GM19023 (cell line): ENCODE measurements at regions not wholly inside any gene's neighbourhood (a gene's known extent, or its start where the extent isn't known, plus 50 kb on each side); places are given as distances from the start of the nearest gene placed in this dataset.
"Not testable (repeated sequence)": the region's sequence is repeated elsewhere in the genome, so short reads cannot be mapped to it uniquely, and the experiment has no call there.

Experiments
- ATAC-seq: cut with Tn5 transposase; IDR thresholded peaks from one replicate; pipeline ENCODE4 v1.9.1; 2021; ENCODE audit warnings: mild to moderate bottlenecking, moderate library complexity; ENCODE audit not compliant: unreplicated experiment

DNA sequence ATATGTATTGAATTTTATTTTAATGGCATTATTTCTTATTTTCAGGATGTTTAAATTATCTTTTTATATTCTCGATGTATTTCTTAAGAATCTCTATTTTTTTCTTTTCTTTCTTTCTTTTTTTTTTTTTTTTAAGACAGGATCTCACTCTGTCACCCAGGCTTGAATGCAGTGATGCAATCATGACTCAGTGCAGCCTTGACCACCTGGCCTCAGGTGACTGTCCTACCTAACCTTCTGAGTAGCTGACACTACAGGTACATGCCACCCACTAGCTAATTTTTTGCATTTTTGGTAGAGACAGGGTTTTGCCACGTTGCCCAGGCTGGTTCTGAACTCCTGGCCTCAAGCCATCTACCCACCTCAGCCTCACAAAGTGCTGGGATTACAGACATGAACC, 143.8 kb upstream of the LAMA2 start:
- no peak for ATAC-seq

DNA sequence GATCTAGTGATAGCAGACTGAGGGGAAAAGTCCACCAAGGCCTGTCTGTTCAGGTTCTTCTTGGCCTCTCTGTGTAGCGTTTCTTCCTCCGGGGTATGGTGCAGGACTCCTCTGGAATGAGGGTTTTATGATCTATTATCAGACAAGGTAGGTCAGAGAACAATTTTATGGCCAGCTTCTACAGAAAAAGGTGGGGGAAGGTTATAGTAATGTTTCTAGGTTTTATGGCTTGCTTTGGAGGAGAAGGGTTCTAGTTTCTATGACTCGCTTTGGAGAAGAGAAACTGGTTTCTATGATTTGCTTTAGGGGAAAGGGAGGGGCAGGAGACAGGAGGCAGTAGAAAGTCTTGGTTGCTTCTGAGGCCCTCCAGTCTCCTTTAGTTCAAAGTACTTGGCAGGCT, 144.8 kb upstream of the LAMA2 start:
- peak; percentile 54 for ATAC-seq

DNA sequence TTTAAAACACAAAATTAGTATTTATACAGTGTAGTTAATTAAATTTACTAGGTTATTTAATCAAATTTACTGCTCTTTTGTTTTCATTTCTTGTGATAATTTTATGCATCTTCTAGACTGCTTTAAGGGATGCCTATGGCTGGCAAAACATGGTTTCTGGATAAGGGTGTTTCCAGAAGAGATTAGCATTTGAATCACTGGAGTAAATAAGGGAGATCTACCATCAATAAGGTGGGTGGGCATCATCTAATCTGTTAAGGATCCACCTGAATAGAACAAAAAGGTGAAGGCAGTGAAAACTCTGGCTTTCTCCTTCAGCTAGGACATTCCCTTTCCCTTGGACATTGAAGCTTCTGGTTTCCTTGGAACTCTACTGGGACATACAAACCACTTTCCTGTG, 146.2 kb upstream of the LAMA2 start:
- ATAC-seq, result no peak

DNA sequence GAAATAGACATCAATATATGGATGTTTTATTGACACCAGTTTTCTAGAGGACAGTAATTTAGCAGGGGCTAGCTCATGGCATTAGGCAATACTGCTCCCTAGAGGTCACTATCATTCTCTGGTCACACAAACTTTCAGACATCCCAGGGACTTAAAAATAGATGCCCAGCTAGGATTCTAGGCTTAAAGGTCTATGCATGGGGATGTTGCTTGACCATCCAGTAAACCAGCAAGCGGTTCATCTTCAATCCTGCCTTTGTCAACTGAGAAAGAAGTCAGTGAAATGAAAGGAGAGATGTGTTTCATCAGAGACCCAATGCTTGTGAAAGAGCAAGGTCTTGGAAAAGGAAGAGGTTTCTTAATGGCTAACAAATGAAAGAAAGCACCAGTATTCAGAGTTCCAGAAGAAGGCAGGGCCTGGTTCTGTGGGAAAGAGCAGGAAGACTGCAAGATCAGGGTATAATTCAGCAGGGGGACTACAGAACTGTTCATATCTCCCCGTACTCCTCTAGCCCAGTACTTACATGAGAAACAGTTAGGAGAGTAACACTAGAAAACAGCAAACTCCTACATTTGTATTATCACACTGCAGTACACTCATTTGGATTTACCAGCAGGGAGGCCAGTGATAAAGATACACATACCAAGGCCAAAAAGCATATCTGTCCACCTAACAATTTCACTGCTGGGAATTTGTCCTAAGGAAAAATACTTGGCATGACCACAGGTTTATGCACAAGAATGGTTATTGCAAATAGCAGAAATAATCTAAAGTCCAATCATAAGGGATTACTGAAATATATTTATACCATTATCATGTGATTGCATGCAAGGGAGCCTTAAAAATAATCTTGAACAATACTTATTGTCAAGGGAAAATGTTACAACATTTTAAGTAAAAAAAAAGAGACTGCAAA, 151.4 kb upstream of the LAMA2 start:
- no peak for ATAC-seq

DNA sequence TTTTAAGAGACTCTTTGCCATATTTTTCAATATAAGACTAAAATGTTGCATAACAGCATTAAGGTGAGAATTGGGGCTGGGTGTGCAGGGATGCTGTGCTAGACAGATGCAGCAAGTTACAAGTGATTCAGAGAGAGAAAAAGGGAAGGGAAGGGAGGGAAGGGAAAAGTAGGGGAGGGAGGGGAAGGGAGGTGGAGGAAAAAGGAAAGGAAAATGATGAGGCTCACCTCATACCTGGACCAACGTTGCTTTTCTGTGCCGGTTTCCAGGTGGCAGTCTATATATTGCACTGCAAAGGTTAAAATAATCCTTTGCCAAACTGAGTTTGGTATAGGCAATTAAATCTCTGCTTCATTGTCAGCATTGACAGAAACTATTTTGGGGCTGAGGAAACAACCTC, 155.4 kb upstream of the LAMA2 start:
- ATAC-seq, result no peak

DNA sequence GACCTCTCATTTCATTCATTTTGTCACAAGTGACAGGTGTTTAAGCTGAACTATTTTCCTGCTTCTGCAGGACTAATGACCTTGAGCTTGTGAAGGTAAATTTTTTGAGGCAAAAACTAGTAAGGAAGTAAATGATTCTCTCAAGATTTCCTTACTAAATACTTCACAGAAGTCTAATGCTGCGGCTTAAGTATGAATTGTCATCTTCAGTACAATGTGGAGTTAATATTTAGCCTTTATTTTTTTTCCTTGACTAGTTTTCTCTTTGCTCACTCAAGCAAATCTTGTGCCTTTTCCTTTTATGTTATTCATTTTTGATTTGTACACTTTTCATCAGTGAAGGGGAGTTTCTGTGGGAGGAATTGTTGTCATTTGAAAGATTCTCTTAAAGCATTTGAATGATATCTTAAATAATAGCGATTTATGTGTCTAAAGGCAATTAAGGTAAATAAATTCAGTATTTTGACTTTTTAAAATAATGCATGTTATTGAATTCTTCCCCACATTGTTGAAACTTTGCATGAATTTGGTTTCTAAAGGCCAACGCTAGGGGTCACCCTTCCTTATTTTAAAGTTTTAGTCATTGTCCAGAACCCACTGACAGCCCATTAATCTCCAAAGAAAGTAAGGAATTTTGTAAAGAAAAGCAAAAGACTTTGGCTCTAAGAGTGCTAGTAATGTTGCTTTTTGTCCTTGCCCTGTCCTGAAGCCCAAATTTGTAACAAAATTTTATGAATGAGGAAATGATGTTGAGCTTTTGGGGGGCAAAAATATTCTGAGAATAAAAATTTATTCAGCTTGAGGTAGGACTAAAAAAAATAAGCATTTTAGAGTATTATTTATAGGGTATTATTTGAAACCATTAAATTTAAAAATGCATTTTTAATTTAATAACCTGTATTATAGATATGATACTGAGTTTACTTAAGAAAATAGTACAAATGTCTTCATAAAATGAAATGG, 157.4 kb upstream of the LAMA2 start:
- no peak for ATAC-seq

DNA sequence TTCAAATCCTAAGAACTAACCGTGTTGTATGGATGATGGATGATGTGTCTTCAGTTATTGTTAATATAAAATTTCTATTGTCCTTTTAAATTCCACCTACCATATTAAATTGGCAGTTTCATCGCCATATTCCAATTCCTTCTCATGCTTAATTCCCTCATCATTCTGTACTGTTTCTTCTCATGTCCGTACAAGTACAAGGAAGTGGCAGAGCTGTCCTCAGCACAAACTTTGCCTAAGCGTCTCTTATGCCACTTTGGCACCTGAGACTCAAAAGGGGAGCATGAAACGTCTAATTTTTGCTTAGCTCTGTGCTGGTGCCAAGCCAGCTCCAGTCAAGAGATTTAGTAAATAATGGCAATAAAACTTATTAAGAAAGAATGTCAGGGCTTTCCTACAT, 158.2 kb upstream of the LAMA2 start:
- no peak for ATAC-seq

DNA sequence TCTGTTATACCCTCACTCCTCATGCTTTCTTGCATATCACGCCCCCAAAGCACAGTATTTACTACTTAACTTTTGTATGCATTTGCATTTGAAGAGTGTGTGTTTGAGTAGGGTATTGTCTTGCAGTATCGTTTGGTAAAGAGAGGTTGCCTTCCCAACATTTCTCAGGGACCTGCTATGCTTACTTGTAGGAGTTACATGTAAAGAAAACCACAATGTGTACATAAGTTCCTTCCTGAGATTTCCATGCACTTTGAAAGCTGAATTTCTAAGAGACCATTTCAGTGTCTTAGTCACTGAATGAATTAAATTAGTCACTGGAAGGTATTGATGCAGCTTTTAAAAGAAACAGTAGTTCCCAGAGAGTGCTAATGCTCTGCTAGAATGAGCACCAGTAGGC, 159.3 kb upstream of the LAMA2 start:
- no peak for ATAC-seq

DNA sequence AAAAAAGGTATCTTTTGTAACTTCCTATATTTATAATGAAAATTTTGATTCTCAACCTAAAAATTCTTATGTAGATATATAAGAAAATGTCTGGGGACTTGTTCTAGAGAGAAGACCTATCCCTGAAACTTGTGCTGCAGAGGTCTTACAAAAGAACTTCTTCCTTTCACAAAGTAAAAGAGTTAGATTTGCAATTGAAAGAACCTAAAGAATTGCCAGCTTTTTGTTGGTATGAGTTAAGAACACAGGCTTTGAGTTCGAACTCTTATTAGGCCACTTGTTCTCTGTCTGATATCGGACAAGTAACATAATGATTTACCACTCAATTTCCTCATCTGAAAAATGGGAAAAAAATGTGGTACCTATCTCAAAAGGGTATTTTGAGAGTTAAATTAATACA, 162.0 kb upstream of the LAMA2 start:
- no peak for ATAC-seq

DNA sequence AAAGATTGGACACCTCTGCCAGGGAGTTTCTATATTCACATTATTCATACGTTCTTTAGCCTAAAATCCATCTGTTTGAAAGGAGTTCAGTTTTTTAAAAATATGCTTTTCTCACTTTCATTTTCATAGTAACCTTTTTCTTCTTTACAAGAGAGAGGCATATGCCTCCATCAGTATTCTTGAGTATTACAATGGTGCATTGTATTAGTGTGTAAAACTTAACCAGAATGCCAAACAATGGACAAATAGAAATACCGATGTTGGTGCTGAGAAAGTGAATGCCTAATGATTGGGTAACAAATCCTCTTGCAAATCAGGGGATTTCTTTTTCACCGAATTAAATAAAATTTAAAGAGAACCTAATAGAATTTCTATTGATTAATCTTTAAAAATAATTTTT, 163.2 kb upstream of the LAMA2 start:
- ATAC-seq, result no peak

DNA sequence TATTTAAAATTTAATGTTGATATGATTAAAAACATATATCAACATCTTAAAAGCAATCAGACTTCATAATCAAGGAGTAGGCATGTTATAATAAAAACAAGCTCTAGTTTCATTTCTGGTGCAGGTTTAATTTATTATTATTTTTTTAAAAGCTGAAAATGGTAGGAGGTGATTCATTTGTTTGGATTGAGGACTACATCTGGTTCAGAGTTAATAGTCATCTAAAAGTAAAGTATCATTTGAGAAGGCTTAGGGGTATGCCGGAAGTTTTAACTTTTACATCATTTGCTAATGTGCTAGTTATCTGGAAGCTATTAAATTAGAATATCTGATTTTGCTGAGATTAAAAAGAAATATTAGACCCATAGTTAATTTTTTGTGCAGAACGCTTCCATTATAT, 169.5 kb upstream of the LAMA2 start:
- ATAC-seq, result no peak

DNA sequence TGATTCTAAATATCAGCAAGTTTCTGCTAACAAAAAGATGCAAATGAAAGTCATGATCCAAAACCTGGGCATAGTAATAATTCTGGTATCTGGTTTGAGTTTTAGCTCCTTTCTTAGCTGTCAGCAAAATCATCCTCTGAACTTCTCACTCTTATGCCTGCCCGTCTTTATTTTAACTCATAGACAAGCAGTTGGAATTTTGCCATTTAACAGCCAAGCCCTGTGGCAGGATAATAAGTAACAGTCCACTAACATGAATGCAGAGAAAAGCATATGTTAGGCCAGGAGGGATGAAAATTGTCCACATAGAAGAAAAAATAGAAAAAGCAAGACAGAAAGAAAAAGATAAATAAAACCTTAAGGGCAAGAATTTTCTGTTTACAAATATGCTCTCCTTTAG, 170.0 kb upstream of the LAMA2 start:
- ATAC-seq, result no peak

DNA sequence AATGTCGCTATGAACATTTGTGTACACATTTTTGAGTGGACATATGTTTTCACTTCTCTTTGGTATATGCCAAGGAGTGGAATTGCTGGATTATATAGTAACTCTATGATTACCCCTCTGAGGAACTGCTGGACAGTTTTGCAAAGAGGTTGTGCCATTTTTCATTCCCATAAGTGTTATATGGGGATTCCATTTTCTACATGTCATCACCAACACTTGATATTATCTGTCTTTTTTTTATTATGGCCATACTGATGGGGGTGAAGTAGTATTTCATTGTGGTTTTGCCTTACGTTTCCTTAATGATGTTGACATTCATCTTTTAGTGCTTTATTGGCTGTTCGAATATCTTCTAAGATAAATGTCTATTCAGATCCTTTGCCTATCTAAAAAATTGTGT, 171.8 kb upstream of the LAMA2 start:
- ATAC-seq, result no peak

DNA sequence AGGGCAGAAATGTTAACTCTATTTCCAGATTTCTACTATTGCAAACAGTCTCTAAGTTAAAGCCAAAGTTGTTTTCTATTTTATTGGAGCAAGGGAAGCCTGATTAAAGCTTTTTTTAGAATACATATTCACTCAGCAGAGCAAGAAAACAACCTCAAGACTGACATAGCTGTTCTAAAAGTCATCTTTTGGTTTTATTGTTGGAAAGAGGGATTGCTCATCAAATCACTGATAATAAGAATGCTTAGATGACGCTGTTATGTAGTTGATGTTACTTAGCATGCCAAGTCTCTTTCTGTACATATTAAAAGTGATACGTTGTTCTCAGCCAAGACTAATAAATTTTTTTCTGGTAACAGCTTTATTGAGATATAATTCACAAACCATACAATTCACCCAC, 172.6 kb upstream of the LAMA2 start:
- ATAC-seq, result no peak

DNA sequence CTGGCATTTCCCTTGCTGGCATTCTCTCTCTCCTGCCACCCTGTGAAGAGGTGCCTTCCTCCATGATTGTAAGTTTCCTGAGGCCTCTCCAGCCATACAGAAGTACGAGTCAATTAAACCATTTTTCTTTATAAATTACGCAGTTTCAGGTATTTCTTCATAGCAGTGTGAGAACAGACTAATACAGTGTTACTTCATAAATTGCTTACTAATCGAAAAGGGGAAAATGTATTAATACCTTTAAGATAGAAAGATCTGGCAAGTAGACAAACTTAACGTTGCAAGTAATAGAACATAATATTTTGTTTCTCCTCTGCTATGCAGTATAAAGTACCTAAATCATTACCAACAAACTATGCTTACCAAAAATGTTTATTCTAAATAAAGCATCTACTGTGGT, 178.3 kb upstream of the LAMA2 start:
- no peak for ATAC-seq

DNA sequence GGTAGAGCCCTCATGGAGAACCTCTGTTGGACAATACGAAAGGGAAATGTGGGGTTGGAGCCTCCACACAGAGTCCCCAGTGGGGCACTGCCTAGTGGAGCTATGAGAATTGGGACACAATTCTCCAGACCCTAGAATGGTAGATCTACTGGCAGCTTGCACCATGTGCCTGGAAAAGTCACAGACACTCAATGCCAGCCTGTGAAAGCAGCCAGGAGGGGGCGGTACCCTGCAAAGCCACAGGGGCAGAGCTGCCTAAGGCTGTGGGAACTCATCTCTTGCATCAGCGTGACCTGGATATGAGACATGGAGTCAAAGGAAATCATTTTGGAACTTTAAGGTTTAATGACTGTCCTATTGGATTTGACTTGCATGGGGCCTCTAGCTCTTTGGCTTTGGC, 179.1 kb upstream of the LAMA2 start:
- ATAC-seq, result not testable (repeated sequence)

DNA sequence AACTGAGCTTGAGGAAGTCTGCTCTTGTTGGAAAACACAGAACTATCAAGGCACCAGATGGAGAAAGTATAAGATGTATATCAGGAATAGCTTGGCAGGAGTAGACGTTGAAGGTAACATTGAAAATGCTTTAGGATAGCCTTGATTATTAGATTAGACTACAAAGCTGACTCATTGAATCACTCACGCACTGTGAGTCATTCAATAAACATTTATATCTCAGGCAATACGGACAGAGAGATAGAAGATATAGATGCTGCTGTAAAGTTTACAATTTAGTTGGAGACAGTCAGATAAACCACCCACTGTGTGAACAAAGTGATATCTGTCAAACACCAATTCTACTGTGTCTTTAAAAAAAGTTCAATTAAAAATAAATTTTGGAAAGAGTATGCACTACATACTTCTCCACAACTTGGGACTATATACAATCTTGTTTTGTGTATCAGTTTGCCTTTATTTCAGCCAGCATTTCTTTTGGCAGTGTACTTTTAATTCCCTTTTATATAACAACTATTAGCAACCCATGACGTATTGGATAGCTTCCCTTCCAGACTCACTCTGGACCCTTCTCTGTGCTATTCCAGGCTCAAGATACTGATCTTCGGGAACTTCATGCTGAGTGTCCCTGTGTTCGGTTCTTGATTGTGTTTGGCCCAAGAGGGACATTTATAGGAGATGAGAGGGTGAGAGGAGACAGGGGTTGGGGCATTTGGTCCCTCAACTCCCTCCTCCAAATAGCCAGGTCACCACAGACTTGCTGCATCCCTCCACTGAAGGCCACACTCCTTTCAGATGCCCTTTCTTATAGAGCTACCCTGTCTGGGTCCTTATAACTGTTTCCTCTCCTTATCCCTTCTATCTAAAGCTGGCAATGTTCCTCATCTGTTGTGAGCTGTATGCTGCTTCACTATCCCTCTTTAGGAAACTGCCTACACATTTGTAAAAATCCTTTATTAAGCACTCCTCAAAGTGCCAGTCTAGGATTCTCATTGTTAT, 176.6 kb upstream of the PTPRK start:
- no peak for ATAC-seq

DNA sequence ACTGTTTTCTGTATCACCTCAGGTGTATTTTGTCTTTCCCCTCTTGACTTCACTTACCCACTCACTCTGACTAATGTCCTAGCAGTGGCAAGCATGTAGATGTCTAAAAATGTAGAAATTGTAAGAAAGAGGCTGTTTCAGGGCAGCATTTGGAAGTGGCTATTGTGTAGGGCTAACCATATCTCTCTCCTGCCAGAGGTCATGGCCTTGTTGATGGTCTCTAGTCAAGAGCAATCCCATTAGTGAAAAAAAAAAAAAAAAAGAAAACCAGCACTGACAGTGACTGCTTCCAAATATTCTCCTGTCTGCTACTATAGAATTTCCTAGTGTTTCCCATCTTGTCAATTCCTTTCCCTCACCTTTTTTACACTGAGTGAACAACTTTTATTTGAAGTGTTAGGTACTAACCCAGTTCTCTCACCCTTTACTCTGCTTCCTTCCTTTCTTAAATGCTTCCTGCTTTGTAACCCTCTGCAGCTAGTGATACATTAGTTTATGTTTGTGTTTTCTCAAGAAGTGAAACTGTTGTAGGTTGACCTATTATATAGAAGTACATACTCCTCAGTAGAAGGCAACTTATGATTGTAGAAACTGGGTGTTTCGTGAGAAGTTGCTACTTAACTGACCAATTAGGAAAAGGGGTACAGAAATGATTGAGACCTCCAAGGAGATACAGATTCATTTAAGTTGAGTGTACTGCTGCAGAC, 174.1 kb upstream of the PTPRK start:
- ATAC-seq, result peak; percentile 86

DNA sequence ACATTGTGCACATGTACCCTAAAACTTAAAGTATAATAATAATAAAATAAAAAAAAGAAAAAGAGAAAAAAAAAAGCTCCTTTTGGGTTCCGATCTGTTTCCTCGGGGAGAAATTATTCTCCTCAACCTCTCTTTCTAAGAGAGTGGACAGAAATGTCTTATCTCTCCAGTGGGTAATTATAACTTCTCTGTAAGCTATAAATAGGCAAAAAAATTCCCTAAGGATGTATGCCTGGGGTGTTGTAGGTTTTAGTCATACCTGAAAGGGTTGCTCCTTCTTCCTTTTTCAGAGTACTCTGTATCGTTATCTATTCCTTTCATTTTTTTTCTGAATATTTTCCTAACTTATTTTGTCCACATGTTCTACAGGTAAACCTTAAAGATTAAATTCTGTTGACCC, 169.7 kb upstream of the PTPRK start:
- no peak for ATAC-seq

DNA sequence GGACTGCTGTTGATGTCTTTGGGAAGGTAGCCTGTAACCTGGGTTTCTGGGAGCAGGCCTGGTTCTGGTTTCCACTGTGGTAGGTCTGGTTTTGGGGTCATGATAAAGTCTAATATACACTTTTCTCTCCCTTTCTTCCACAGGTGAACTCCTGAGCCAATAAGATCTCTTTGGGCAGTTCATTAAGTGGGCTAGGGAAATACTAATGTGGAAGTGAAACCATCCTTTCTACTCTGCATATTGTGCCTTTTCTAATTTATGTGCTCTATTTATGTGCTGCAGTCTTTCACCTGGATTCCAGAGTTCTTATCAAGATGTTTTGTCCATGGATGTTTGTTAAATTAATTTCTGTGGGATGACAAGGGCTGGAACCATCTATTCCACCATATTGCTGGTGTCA, 165.7 kb upstream of the PTPRK start:
- ATAC-seq, result no peak
